GM23248 (cell line): ENCODE measurements at regions not wholly inside any gene's neighbourhood (a gene's known extent, or its start where the extent isn't known, plus 50 kb on each side); places are given as distances from the start of the nearest gene placed in this dataset.

Source experiments
- EZH2 ChIP-seq: fragments of 200-600 bp; sonication (generic); IDR thresholded peaks from 2 replicates; pipeline ENCODE4 v1.6.1; 2018; ENCODE audit warnings: antibody characterized with exemption, mild to moderate bottlenecking; ENCODE audit not compliant: insufficient read depth, poor library complexity, severe bottlenecking
- EZH2phosphoT487 ChIP-seq: fragments of 200-600 bp; sonication (generic); IDR thresholded peaks from 2 replicates; pipeline ENCODE4 v1.6.1; 2018; ENCODE audit warnings: antibody characterized with exemption, moderate library complexity, mild to moderate bottlenecking, low read depth; ENCODE audit not compliant: insufficient read depth

GRCh38 chr17:77493238-77493820, 352.6 kb downstream of the SEC14L1 start:
- TF ChIP-seq EZH2phosphoT487: no peak
- no peak for TF ChIP-seq EZH2
